ENCODE measurements at regions not wholly inside any gene's neighbourhood (a gene's known extent, or its start where the extent isn't known, plus 50 kb on each side); places are given as distances from the start of the nearest gene placed in this dataset.

GRCh38 chr13:90374168-90374567 is 973.3 kb upstream of the MIR17HG start:
- TF ChIP-seq ZNF274 (IDR thresholded peaks at IDR 0.05; ENCODE audit: low read depth, low read length) (no peak), YY1 (IDR thresholded peaks at IDR 0.05; ENCODE audit: insufficient read depth, insufficient read length) (no peak)
